A549 (cell line): ENCODE measurements at regions not wholly inside any gene's neighbourhood (a gene's known extent, or its start where the extent isn't known, plus 50 kb on each side); places are given as distances from the start of the nearest gene placed in this dataset.

Experiments
- CHD4 ChIP-seq: fragments of 200-600 bp; sonication (generic); IDR thresholded peaks from 2 replicates; pipeline ENCODE4 v1.6.1; 2016; ENCODE audit warnings: antibody characterized with exemption, mild to moderate bottlenecking, borderline replicate concordance
- EHF ChIP-seq: fragments of 250-450 bp; sonication (Bioruptor Pico); IDR thresholded peaks from 2 replicates; pipeline ENCODE4 v1.5.0; 2020; ENCODE audit warnings: mild to moderate bottlenecking
- EP300 ChIP-seq, 2 experiments: fragments of >200 bp; sonication (Bioruptor Twin); formaldehyde crosslinking; IDR thresholded peaks; 2 replicates in 1 of 2; 3 replicates in 1 of 2; pipeline ENCODE4 v1.6.1; 2016 to 2017
- ESRRA ChIP-seq: fragments of 150-350 bp; IDR thresholded peaks from 2 replicates; pipeline ENCODE4 v1.6.1; 2014; ENCODE audit warnings: mild to moderate bottlenecking, low read length, borderline replicate concordance
- NFE2L2 ChIP-seq: fragments of 150-350 bp; conservative IDR thresholded peaks from 2 replicates; pipeline ENCODE4 v1.6.1; 2014; ENCODE audit warnings: low read length
- POLR2A ChIP-seq: IDR thresholded peaks from 2 replicates; pipeline ENCODE4 v1.6.1; 2012; ENCODE audit warnings: mild to moderate bottlenecking, low read length
- RARB ChIP-seq: fragments of 250-450 bp; sonication (Bioruptor Pico); IDR thresholded peaks from 2 replicates; pipeline ENCODE4 v1.8.0; 2021; ENCODE audit warnings: mild to moderate bottlenecking, moderate library complexity
- SMC3 ChIP-seq: fragments of >200 bp; sonication (Bioruptor Twin); formaldehyde crosslinking; IDR thresholded peaks from 3 replicates; pipeline ENCODE4 v1.6.1; 2018; ENCODE audit warnings: inconsistent platforms
- ZSCAN20 ChIP-seq: fragments of 250-450 bp; sonication (Bioruptor Pico); IDR thresholded peaks from 2 replicates; pipeline ENCODE4 v1.8.0; 2022; ENCODE audit warnings: mild to moderate bottlenecking, moderate library complexity
- TF ChIP-seq, protein P1 (sequence below): fragments of 450-650 bp; IDR thresholded peaks from 2 replicates; pipeline ENCODE4 v1.6.1; 2014; ENCODE audit warnings: antibody characterized with exemption
- TF ChIP-seq, protein P2 (sequence below): fragments of >200 bp; sonication (Bioruptor Twin); formaldehyde crosslinking; IDR thresholded peaks from 3 replicates; pipeline ENCODE4 v1.5.1; 2016
- TF ChIP-seq, protein P3 (sequence below): IDR thresholded peaks from 2 replicates; pipeline ENCODE4 v1.6.1; 2012
- TF ChIP-seq, protein P4 (sequence below): fragments of 250-450 bp; sonication (Bioruptor Pico); IDR thresholded peaks from 2 replicates; pipeline ENCODE4 v1.5.0; 2021; ENCODE audit warnings: mild to moderate bottlenecking, moderate library complexity, borderline replicate concordance
- TF ChIP-seq, protein P5 (sequence below): fragments of 200-600 bp; sonication (generic); IDR thresholded peaks from 2 replicates; pipeline ENCODE4 v1.6.1; 2016; ENCODE audit warnings: antibody characterized with exemption, mild to moderate bottlenecking, moderate library complexity

DNA sequence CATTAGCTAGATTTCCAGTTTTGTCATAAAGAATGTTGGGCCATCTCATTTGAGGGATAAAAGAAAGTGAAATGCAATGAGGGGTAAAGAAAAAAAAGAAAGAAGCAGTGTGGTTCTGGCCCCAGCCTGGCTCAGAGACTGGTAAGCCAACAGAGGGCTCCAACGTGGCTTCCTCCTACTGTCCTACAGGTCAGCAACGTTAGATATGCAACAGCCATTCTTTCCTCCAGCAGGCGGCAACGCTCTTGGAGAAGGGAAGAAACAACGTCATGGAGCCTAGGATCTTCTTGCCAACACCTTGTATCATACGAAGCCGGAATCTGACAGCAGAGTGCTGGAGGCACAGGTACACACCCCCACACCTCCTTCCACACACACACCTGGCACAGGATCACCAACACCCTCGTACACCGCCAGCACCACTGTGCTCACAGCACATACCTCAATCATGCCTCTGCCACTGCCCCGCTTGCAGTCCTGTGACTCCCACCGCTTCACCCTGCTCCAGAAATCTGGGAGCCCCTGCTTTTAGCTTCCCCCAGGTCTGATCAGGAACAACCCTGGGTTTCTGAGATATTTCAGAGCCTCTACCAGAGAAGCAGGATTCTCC is 102.8 kb downstream of the RPAP3 start:
- no peak for TF ChIP-seq POLR2A
- TF ChIP-seq, protein P1, sequence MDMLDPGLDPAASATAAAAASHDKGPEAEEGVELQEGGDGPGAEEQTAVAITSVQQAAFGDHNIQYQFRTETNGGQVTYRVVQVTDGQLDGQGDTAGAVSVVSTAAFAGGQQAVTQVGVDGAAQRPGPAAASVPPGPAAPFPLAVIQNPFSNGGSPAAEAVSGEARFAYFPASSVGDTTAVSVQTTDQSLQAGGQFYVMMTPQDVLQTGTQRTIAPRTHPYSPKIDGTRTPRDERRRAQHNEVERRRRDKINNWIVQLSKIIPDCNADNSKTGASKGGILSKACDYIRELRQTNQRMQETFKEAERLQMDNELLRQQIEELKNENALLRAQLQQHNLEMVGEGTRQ: no peak
- no peak for TF ChIP-seq NFE2L2
- TF ChIP-seq, protein P2, sequence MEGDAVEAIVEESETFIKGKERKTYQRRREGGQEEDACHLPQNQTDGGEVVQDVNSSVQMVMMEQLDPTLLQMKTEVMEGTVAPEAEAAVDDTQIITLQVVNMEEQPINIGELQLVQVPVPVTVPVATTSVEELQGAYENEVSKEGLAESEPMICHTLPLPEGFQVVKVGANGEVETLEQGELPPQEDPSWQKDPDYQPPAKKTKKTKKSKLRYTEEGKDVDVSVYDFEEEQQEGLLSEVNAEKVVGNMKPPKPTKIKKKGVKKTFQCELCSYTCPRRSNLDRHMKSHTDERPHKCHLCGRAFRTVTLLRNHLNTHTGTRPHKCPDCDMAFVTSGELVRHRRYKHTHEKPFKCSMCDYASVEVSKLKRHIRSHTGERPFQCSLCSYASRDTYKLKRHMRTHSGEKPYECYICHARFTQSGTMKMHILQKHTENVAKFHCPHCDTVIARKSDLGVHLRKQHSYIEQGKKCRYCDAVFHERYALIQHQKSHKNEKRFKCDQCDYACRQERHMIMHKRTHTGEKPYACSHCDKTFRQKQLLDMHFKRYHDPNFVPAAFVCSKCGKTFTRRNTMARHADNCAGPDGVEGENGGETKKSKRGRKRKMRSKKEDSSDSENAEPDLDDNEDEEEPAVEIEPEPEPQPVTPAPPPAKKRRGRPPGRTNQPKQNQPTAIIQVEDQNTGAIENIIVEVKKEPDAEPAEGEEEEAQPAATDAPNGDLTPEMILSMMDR: no peak
- no peak for TF ChIP-seq EP300 (IDR thresholded peaks at IDR 0.05)
- TF ChIP-seq CHD4: no peak
- TF ChIP-seq, protein P3, sequence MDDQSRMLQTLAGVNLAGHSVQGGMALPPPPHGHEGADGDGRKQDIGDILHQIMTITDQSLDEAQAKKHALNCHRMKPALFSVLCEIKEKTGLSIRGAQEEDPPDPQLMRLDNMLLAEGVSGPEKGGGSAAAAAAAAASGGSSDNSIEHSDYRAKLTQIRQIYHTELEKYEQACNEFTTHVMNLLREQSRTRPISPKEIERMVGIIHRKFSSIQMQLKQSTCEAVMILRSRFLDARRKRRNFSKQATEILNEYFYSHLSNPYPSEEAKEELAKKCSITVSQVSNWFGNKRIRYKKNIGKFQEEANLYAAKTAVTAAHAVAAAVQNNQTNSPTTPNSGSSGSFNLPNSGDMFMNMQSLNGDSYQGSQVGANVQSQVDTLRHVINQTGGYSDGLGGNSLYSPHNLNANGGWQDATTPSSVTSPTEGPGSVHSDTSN: no peak
- no peak for TF ChIP-seq SMC3
- no peak for TF ChIP-seq RARB
- TF ChIP-seq EHF: no peak
- TF ChIP-seq, protein P4, sequence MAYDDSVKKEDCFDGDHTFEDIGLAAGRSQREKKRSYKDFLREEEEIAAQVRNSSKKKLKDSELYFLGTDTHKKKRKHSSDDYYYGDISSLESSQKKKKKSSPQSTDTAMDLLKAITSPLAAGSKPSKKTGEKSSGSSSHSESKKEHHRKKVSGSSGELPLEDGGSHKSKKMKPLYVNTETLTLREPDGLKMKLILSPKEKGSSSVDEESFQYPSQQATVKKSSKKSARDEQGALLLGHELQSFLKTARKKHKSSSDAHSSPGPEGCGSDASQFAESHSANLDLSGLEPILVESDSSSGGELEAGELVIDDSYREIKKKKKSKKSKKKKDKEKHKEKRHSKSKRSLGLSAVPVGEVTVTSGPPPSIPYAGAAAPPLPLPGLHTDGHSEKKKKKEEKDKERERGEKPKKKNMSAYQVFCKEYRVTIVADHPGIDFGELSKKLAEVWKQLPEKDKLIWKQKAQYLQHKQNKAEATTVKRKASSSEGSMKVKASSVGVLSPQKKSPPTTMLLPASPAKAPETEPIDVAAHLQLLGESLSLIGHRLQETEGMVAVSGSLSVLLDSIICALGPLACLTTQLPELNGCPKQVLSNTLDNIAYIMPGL (CRISPR knock-in tag): no peak
- TF ChIP-seq, protein P5, sequence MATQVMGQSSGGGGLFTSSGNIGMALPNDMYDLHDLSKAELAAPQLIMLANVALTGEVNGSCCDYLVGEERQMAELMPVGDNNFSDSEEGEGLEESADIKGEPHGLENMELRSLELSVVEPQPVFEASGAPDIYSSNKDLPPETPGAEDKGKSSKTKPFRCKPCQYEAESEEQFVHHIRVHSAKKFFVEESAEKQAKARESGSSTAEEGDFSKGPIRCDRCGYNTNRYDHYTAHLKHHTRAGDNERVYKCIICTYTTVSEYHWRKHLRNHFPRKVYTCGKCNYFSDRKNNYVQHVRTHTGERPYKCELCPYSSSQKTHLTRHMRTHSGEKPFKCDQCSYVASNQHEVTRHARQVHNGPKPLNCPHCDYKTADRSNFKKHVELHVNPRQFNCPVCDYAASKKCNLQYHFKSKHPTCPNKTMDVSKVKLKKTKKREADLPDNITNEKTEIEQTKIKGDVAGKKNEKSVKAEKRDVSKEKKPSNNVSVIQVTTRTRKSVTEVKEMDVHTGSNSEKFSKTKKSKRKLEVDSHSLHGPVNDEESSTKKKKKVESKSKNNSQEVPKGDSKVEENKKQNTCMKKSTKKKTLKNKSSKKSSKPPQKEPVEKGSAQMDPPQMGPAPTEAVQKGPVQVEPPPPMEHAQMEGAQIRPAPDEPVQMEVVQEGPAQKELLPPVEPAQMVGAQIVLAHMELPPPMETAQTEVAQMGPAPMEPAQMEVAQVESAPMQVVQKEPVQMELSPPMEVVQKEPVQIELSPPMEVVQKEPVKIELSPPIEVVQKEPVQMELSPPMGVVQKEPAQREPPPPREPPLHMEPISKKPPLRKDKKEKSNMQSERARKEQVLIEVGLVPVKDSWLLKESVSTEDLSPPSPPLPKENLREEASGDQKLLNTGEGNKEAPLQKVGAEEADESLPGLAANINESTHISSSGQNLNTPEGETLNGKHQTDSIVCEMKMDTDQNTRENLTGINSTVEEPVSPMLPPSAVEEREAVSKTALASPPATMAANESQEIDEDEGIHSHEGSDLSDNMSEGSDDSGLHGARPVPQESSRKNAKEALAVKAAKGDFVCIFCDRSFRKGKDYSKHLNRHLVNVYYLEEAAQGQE: no peak
- no peak for TF ChIP-seq ZSCAN20 (CRISPR knock-in tag)
- no peak for TF ChIP-seq ESRRA
